CD4-positive, alpha-beta T cell (primary cell): ENCODE measurements at regions not wholly inside any gene's neighbourhood (a gene's known extent, or its start where the extent isn't known, plus 50 kb on each side); places are given as distances from the start of the nearest gene placed in this dataset.

Experiments used
- ATAC-seq: fragments of 200-7000 bp; cut with Tn5 transposase; one replicate; pipeline ENCODE4 v1.10.0; 2022; ENCODE audit warnings: mild to moderate bottlenecking; ENCODE audit not compliant: poor library complexity
- CTCF ChIA-PET: fragments of 350-600 bp; sonication (Branson Sonifier 250); formaldehyde crosslinking; loops from one replicate; lab custom pipeline; 2021; ENCODE audit warnings: antibody characterized with exemption, inconsistent platforms; lab: Charles Lee
- POLR2A ChIA-PET: fragments of 350-600 bp; sonication (Branson Sonifier 250); formaldehyde crosslinking; loops from one replicate; lab custom pipeline; 2021; ENCODE audit warnings: antibody characterized with exemption, inconsistent platforms; lab: Charles Lee
- DNase-seq, 14 experiments: peaks; one replicate each; pipeline ENCODE4 v3.0.0-alpha.2; 2013 to 2020; ENCODE audit warnings: mixed read lengths in 2 of 14
- H3K27ac ChIP-seq, 2 donors: one replicate each; pipeline versions ENCODE4 v1.5.1 to v1.7.0; 2013; ENCODE audit warnings: low read length in 2 of 2, low read depth in 1 of 2, mild to moderate bottlenecking in 1 of 2
- H3K27me3 ChIP-seq, 2 experiments: 1 replicate in 1 of 2; 2 replicates in 1 of 2; pipeline versions ENCODE4 v1.6.1 to v1.7.0; 2013; ENCODE audit warnings: low read length in 2 of 2, control low read depth in 1 of 2, mild to moderate bottlenecking in 1 of 2, moderate library complexity in 1 of 2; ENCODE audit not compliant: insufficient read depth in 2 of 2, control insufficient read depth in 1 of 2
- H3K36me3 ChIP-seq: one replicate; pipeline ENCODE4 v1.6.1; 2013; ENCODE audit warnings: low read length, control low read depth; ENCODE audit not compliant: insufficient read depth
- H3K4me1 ChIP-seq: one replicate; pipeline ENCODE4 v1.6.1; 2013; ENCODE audit warnings: low read length, control low read depth; ENCODE audit not compliant: insufficient read depth
- H3K4me3 ChIP-seq: one replicate; pipeline ENCODE4 v1.5.1; 2013; ENCODE audit warnings: mild to moderate bottlenecking, low read length, moderate library complexity
- H3K9me3 ChIP-seq, 2 experiments: 1 replicate in 1 of 2; 2 replicates in 1 of 2; pipeline versions ENCODE4 v1.6.1 to v1.7.0; 2013; ENCODE audit warnings: low read length in 2 of 2, mild to moderate bottlenecking in 2 of 2, control low read depth in 1 of 2, moderate library complexity in 1 of 2; ENCODE audit not compliant: control insufficient read depth in 1 of 2, insufficient read depth in 1 of 2
- H3K27ac Mint-ChIP-seq: one replicate; pipeline ENCODE4 v1.8.0; 2020; ENCODE audit warnings: mixed read lengths
- H3K27me3 Mint-ChIP-seq: one replicate; pipeline ENCODE4 v1.8.0; 2021; ENCODE audit warnings: mixed read lengths
- H3K36me3 Mint-ChIP-seq: one replicate; pipeline ENCODE4 v1.8.0; 2021; ENCODE audit warnings: low read depth, mixed read lengths
- H3K4me1 Mint-ChIP-seq: one replicate; pipeline ENCODE4 v1.8.0; 2021; ENCODE audit warnings: low read depth, mixed read lengths
- H3K4me3 Mint-ChIP-seq: one replicate; pipeline ENCODE4 v1.8.0; 2020; ENCODE audit warnings: mild to moderate bottlenecking, mixed read lengths
- H3K9me3 Mint-ChIP-seq: one replicate; pipeline ENCODE4 v1.8.0; 2020; ENCODE audit warnings: mixed read lengths
- intact Hi-C, 2 experiments: fragments of 100-400 bp; cut with DNase I in 1 of 2; cut with micrococcal nuclease in 1 of 2; formaldehyde crosslinking; loops; one replicate each; pipeline versions ENCODE4 v1.15.1 to v1.9.0; 2023 to 2025; cut with DNase I, micrococcal nuclease
- TF ChIP-seq, protein P1 (sequence below): fragments of 200-600 bp; IDR thresholded peaks from one replicate; pipeline ENCODE4 v1.8.0; 2022; ENCODE audit warnings: antibody characterized with exemption, mild to moderate bottlenecking

DNA sequence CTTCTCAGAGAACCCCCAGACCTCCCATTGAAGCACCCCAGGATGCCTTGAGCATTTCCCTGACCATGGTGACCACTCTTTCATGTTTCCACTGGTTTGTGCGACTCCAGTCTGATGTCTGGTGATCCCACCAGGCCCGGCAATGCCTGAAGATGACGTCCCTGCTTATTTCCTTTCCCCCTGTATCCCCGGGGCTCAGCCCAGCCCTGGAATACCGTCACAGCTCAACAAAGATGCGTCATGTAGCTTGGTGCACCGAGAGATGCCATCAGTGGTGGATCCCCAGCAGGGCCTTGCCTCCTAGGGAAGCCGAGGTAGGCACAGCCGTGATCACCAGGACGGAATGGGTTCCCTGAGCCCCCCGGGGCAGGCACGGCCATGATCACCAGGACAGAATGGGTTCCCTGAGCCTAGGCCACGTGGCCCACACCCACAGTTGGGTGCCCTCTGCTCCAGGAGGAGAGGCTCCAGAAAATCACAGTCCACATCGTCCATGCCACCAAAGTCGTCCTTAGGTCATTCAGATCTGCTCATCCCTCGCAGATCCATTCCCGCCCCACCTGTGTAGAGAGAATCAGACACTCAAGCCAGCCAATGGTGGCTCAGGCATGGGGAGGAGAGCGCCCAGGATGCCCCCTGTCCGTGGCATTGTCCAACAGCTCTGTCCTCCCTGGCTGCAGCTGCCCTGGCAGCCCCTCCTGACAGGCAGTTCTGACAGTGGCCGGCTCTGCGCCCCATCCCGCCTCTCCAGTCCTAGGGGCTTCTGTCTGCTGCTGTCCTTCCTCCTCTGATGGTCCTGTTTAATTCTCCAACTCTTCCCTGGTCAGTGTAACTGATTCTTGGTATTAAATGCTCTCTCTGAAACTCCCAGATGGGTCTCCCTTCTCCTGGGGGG, 261.1 kb downstream of the RBFOX3 start:
- intact Hi-C loops: no loop called here
- no peaks in the 10 kb centered on the region for H3K36me3 ChIP-seq
- no peak overlapping the region for H3K4me3 ChIP-seq
- peaks cover 15 to 19% of the 10 kb centered on the region in 2 experiments for H3K9me3 ChIP-seq
- ATAC-seq: no peak
- Mint-ChIP-seq H3K4me3 (no peak overlapping the region), H3K27ac (no peak overlapping the region), H3K27me3 (peaks cover 68% of the 10 kb centered on the region), H3K4me1 (no peaks in the 10 kb centered on the region), H3K36me3 (no peaks in the 10 kb centered on the region), H3K9me3 (peaks cover 3% of the 10 kb centered on the region)
- ChIA-PET POLR2A (no interaction called here), CTCF (no interaction called here)
- TF ChIP-seq, protein P1, sequence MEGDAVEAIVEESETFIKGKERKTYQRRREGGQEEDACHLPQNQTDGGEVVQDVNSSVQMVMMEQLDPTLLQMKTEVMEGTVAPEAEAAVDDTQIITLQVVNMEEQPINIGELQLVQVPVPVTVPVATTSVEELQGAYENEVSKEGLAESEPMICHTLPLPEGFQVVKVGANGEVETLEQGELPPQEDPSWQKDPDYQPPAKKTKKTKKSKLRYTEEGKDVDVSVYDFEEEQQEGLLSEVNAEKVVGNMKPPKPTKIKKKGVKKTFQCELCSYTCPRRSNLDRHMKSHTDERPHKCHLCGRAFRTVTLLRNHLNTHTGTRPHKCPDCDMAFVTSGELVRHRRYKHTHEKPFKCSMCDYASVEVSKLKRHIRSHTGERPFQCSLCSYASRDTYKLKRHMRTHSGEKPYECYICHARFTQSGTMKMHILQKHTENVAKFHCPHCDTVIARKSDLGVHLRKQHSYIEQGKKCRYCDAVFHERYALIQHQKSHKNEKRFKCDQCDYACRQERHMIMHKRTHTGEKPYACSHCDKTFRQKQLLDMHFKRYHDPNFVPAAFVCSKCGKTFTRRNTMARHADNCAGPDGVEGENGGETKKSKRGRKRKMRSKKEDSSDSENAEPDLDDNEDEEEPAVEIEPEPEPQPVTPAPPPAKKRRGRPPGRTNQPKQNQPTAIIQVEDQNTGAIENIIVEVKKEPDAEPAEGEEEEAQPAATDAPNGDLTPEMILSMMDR: no peak
- H3K27me3 ChIP-seq: peaks cover 22% of the 10 kb centered on the region in 2 experiments
- H3K4me1 ChIP-seq: no peaks in the 10 kb centered on the region
- no peak for DNase-seq
- H3K27ac ChIP-seq: no peak overlapping the region

DNA sequence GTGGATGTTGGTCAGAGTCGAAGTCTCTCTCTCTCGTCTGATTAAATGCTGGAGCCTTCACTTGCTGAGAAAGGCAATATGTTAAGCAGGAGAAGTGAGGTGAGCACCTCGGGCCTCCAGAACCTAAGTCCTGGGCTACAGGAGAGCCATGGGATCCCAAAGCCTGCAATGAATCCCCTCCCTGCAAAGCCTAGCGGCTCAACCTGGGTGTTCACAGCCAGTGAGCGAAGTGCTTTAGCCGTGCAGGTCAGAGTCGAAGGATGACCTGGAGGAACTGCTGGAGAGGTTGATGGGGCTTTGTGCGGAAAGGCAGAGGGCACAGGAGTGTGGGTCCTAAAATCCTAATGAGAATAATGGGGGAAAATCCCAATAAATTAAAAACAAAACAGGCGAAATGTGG, 267.8 kb downstream of the ENGASE start:
- ATAC-seq: no peak
- H3K36me3 ChIP-seq: no peaks in the 10 kb centered on the region
- no peak overlapping the region for H3K4me3 Mint-ChIP-seq
- DNase-seq: no peak
- no peaks in the 10 kb centered on the region for H3K36me3 Mint-ChIP-seq
- no peaks in the 10 kb centered on the region for H3K4me1 ChIP-seq
- no peaks in the 10 kb centered on the region for H3K4me1 Mint-ChIP-seq
- no peak overlapping the region for H3K27ac ChIP-seq
- H3K27me3 Mint-ChIP-seq: peaks cover 50% of the 10 kb centered on the region
- intact Hi-C loops: no loop called here
- H3K27me3 ChIP-seq: peaks cover 0 to 14% of the 10 kb centered on the region in 2 experiments
- CTCF ChIA-PET: no interaction called here
- no peak overlapping the region for H3K4me3 ChIP-seq
- TF ChIP-seq, protein P1: no peak
- POLR2A ChIA-PET: no interaction called here
- peaks cover 3% of the 10 kb centered on the region for H3K9me3 Mint-ChIP-seq
- peaks cover 0 to 5% of the 10 kb centered on the region in 2 experiments for H3K9me3 ChIP-seq
- H3K27ac Mint-ChIP-seq: no peak overlapping the region

DNA sequence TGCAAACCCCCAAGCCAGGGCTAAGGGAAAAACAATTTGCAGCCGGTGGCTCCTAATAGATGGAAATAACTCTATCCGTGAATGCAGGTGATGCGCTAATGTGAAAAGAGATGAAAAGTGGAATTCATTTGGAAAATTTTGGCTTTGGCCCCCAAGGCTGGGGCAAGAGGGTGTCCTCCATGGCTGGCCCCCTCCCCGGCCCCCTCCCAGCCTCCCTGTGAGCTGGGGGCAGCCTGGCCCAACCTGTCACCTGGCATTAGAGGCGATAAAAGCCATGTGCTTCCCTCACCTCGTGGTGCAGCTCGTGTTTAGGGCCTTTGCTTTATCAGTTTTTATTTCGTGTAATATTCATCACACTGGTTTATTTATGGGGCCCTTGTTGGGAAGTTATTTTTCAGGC, 267.2 kb downstream of the ENGASE start:
- H3K4me1 ChIP-seq: no peaks in the 10 kb centered on the region
- no peak overlapping the region for H3K4me3 ChIP-seq
- Mint-ChIP-seq H3K4me1 (no peaks in the 10 kb centered on the region), H3K36me3 (no peaks in the 10 kb centered on the region), H3K27me3 (peaks cover 45% of the 10 kb centered on the region), H3K9me3 (peaks cover 3% of the 10 kb centered on the region), H3K27ac (no peak overlapping the region), H3K4me3 (no peak overlapping the region)
- DNase-seq: no peak
- peaks cover 0 to 5% of the 10 kb centered on the region in 2 experiments for H3K9me3 ChIP-seq
- ChIA-PET POLR2A (no interaction called here), CTCF (no interaction called here)
- peaks cover 0 to 14% of the 10 kb centered on the region in 2 experiments for H3K27me3 ChIP-seq
- intact Hi-C loops: no loop called here
- ATAC-seq: no peak
- H3K36me3 ChIP-seq: no peaks in the 10 kb centered on the region
- H3K27ac ChIP-seq: no peak overlapping the region
- TF ChIP-seq, protein P1: no peak
